ENCODE measurements at regions not wholly inside any gene's neighbourhood (a gene's known extent, or its start where the extent isn't known, plus 50 kb on each side); places are given as distances from the start of the nearest gene placed in this dataset.

DNA sequence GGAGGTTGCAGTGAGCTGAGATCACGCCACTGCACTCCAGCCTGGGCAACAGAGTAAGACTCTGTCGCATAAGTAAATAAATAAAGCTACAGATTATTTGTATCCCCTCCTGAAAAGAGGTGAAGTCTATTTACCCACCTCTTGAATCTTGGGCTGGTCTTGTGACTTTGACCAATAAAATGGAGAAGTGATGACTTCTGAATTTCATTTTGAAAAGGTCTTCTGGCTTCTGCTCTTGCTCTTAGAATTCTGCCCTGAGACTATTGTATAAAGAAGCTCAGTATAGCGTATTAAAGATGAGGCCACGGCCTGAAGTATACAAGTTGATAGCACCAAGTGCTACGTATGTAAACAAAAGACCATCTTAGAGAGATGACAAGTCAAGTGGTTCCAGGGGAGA, 88.3 kb upstream of the AMN1 start:
- no peak for TF ChIP-seq EZH2 (IDR thresholded peaks at IDR 0.05; ENCODE audit: insufficient read depth, poor library complexity, severe bottlenecking)
- no peak for TF ChIP-seq EZH2phosphoT487 (IDR thresholded peaks at IDR 0.05; ENCODE audit: insufficient read depth, low read depth)

Measured in GM23248 (cell line).